ENCODE measurements at regions not wholly inside any gene's neighbourhood (a gene's known extent, or its start where the extent isn't known, plus 50 kb on each side); places are given as distances from the start of the nearest gene placed in this dataset.
"Not testable (repeated sequence)": the region's sequence is repeated elsewhere in the genome, so short reads cannot be mapped to it uniquely, and the experiment has no call there.

- not testable (repeated sequence) for TF ChIP-seq IRF1 (CRISPR knock-in tag; IDR thresholded peaks at IDR 0.05); ZNF423 (CRISPR knock-in tag; IDR thresholded peaks at IDR 0.05); STAT6 (CRISPR knock-in tag; conservative IDR thresholded peaks at IDR 0.05; ENCODE audit: low read depth); CTCF (IDR thresholded peaks at IDR 0.05); ATF2 (CRISPR knock-in tag; IDR thresholded peaks at IDR 0.05; ENCODE audit: borderline replicate concordance, low read depth); NR3C1 (CRISPR knock-in tag; conservative IDR thresholded peaks at IDR 0.05; ENCODE audit: low read depth); ELF4 (CRISPR knock-in tag; IDR thresholded peaks at IDR 0.05; ENCODE audit: low read depth); USF1 (CRISPR knock-in tag; IDR thresholded peaks at IDR 0.05); ZBTB21 (CRISPR knock-in tag; IDR thresholded peaks at IDR 0.05; ENCODE audit: borderline replicate concordance); ZBTB43 (CRISPR knock-in tag; IDR thresholded peaks at IDR 0.05); MLX (CRISPR knock-in tag; IDR thresholded peaks at IDR 0.05); TCF7 (CRISPR knock-in tag; IDR thresholded peaks at IDR 0.05; ENCODE audit: low read depth); GTF2I (CRISPR knock-in tag; conservative IDR thresholded peaks at IDR 0.05); FOXK1 (CRISPR knock-in tag; IDR thresholded peaks at IDR 0.05)
These were observed 253.2 kb downstream of the ANKRD30B start for GRCh38 chr18:15001038-15001794.

Measured in WTC11 (cell line).